Neural cell (in vitro differentiated cells): ENCODE measurements at regions not wholly inside any gene's neighbourhood (a gene's known extent, or its start where the extent isn't known, plus 50 kb on each side); places are given as distances from the start of the nearest gene placed in this dataset.

Source experiments
- H2AFZ ChIP-seq: fragments of 200-600, 300-800 bp; sonication (generic), shearing (Covaris generic); 2 replicates; pipeline ENCODE4 v1.6.0; 2014; ENCODE audit warnings: low read depth, mild to moderate bottlenecking, antibody characterized with exemption, low read length, moderate library complexity
- H3F3A ChIP-seq: fragments of 200-600 bp; shearing (Covaris generic); 2 replicates; pipeline ENCODE4 v1.6.1; 2016; ENCODE audit warnings: mild to moderate bottlenecking, moderate library complexity, mixed read lengths, antibody characterized with exemption, low read length; ENCODE audit not compliant: insufficient read depth, poor library complexity, severe bottlenecking
- H3K27ac ChIP-seq: fragments of 200-600, 300-800 bp; sonication (generic), shearing (Covaris generic); 2 replicates; pipeline ENCODE4 v1.5.1; 2014; ENCODE audit warnings: mild to moderate bottlenecking, low read length, moderate library complexity
- H3K27me3 ChIP-seq: fragments of 300-800, 200-600 bp; sonication (generic), shearing (Covaris generic); 2 replicates; pipeline ENCODE4 v1.6.0; 2014; ENCODE audit warnings: mild to moderate bottlenecking, low read depth, low read length, moderate library complexity; ENCODE audit not compliant: insufficient read depth
- H3K36me3 ChIP-seq: fragments of 300-800, 200-600 bp; sonication (generic), shearing (Covaris generic); 2 replicates; pipeline ENCODE4 v1.5.1; 2014; ENCODE audit warnings: mild to moderate bottlenecking, antibody characterized with exemption, low read length, moderate library complexity; ENCODE audit not compliant: insufficient read depth
- H3K4me2 ChIP-seq: fragments of 300-800, 200-600 bp; sonication (generic), shearing (Covaris generic); 2 replicates; pipeline ENCODE4 v1.6.0; 2014; ENCODE audit warnings: mild to moderate bottlenecking, low read length
- H3K4me3 ChIP-seq: fragments of 300-800, 200-600 bp; sonication (generic), shearing (Covaris generic); 2 replicates; pipeline ENCODE4 v1.5.1; 2014; ENCODE audit warnings: mild to moderate bottlenecking, low read length, moderate library complexity
- H3K79me2 ChIP-seq: fragments of 200-600 bp; shearing (Covaris generic); replicated peaks from 2 replicates; pipeline ENCODE4 v1.6.0; 2014; ENCODE audit warnings: mild to moderate bottlenecking, low read length, moderate library complexity; ENCODE audit not compliant: insufficient read depth
- H3K9ac ChIP-seq: fragments of 300-800, 200-600 bp; sonication (generic), shearing (Covaris generic); 2 replicates; pipeline ENCODE4 v1.6.1; 2016; ENCODE audit warnings: mild to moderate bottlenecking, low read length, mixed read lengths
- H3K9me2 ChIP-seq: fragments of 200-600 bp; shearing (Covaris generic); 2 replicates; pipeline ENCODE4 v1.6.1; 2016; ENCODE audit warnings: mild to moderate bottlenecking, low read length, mixed read lengths; ENCODE audit not compliant: insufficient read depth
- H3K9me3 ChIP-seq: fragments of 200-600, 300-800 bp; sonication (generic), shearing (Covaris generic); 2 replicates; pipeline ENCODE4 v1.6.1; 2016; ENCODE audit warnings: mild to moderate bottlenecking, mixed run types, low read length, moderate library complexity, mixed read lengths
- H4K20me1 ChIP-seq: fragments of 200-600 bp; shearing (Covaris generic); 2 replicates; pipeline ENCODE4 v1.6.1; 2016; ENCODE audit warnings: mild to moderate bottlenecking, mixed run types; ENCODE audit not compliant: insufficient read depth
- EP300 ChIP-seq: fragments of 450-650 bp; conservative IDR thresholded peaks from 2 replicates; pipeline ENCODE4 v1.6.1; 2014; ENCODE audit warnings: antibody characterized with exemption, mild to moderate bottlenecking, moderate library complexity; ENCODE audit not compliant: poor library complexity, severe bottlenecking
- EZH2 ChIP-seq: fragments of 200-600, 300-800 bp; shearing (Covaris generic), sonication (generic); IDR thresholded peaks from 2 replicates; pipeline ENCODE4 v1.6.1; 2014; ENCODE audit warnings: antibody characterized with exemption, low read length, borderline replicate concordance, mild to moderate bottlenecking; ENCODE audit not compliant: insufficient read depth, poor library complexity, severe bottlenecking
- MXI1 ChIP-seq: fragments of 450-650 bp; conservative IDR thresholded peaks from 2 replicates; pipeline ENCODE4 v1.6.1; 2014; ENCODE audit warnings: antibody characterized with exemption, mild to moderate bottlenecking; ENCODE audit not compliant: poor library complexity, severe bottlenecking
- POLR2AphosphoS5 ChIP-seq: IDR thresholded peaks from 2 replicates; pipeline ENCODE4 v1.6.1; 2012
- RAD21 ChIP-seq: fragments of 450-650 bp; conservative IDR thresholded peaks from 2 replicates; pipeline ENCODE4 v1.6.1; 2014; ENCODE audit warnings: antibody characterized with exemption, mild to moderate bottlenecking, moderate library complexity
- SMC3 ChIP-seq: fragments of 450-650 bp; conservative IDR thresholded peaks from 2 replicates; pipeline ENCODE4 v1.6.1; 2014; ENCODE audit warnings: antibody characterized with exemption, mild to moderate bottlenecking, moderate library complexity; ENCODE audit not compliant: poor library complexity
- TAF1 ChIP-seq: IDR thresholded peaks from 2 replicates; pipeline ENCODE4 v1.6.1; 2012; ENCODE audit warnings: low read depth
- TF ChIP-seq, protein P1 (sequence below): fragments of 450-650 bp; IDR thresholded peaks from 2 replicates; pipeline ENCODE4 v1.5.1; 2014; ENCODE audit warnings: antibody characterized with exemption, mild to moderate bottlenecking, moderate library complexity; ENCODE audit not compliant: poor library complexity, severe bottlenecking
- TF ChIP-seq, protein P2 (sequence below): IDR thresholded peaks from 2 replicates; pipeline ENCODE4 v1.6.1; 2012; ENCODE audit warnings: borderline replicate concordance

DNA sequence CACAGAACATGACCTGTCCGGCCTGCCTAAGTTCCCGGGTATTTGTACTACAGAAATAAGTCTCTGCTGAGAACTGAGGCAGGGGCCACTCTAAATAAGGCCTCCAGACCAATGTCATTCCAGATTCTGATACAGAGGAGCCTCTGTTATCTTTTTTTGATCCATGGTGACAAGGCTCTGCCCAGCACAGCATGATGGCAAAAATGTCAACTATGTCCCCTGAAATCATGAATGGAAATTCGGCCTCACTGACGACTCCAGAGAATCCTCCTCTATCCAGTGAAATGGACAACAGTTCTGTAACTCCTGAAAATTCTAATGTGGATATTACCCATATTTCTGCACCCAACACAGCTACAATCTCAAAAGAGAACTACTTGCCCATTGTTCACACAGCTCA, 335.0 kb downstream of the DNAH5 start:
- H3K9me3 ChIP-seq, result no peaks in the 10 kb centered on the region
- H3K79me2 ChIP-seq, result no peaks in the 10 kb centered on the region
- H3K9me2 ChIP-seq, result no peaks in the 10 kb centered on the region
- no peak overlapping the region for H3K4me3 ChIP-seq
- no peak overlapping the region for H3K4me2 ChIP-seq
- no peaks in the 10 kb centered on the region for H4K20me1 ChIP-seq
- H3K36me3 ChIP-seq, result no peaks in the 10 kb centered on the region
- H3K27me3 ChIP-seq, result no peaks in the 10 kb centered on the region
- no peak for TF ChIP-seq POLR2AphosphoS5
- TF ChIP-seq, protein P1, sequence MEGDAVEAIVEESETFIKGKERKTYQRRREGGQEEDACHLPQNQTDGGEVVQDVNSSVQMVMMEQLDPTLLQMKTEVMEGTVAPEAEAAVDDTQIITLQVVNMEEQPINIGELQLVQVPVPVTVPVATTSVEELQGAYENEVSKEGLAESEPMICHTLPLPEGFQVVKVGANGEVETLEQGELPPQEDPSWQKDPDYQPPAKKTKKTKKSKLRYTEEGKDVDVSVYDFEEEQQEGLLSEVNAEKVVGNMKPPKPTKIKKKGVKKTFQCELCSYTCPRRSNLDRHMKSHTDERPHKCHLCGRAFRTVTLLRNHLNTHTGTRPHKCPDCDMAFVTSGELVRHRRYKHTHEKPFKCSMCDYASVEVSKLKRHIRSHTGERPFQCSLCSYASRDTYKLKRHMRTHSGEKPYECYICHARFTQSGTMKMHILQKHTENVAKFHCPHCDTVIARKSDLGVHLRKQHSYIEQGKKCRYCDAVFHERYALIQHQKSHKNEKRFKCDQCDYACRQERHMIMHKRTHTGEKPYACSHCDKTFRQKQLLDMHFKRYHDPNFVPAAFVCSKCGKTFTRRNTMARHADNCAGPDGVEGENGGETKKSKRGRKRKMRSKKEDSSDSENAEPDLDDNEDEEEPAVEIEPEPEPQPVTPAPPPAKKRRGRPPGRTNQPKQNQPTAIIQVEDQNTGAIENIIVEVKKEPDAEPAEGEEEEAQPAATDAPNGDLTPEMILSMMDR, result no peak
- no peak for TF ChIP-seq MXI1
- TF ChIP-seq EP300, result no peak
- no peak for TF ChIP-seq EZH2
- TF ChIP-seq, protein P2, sequence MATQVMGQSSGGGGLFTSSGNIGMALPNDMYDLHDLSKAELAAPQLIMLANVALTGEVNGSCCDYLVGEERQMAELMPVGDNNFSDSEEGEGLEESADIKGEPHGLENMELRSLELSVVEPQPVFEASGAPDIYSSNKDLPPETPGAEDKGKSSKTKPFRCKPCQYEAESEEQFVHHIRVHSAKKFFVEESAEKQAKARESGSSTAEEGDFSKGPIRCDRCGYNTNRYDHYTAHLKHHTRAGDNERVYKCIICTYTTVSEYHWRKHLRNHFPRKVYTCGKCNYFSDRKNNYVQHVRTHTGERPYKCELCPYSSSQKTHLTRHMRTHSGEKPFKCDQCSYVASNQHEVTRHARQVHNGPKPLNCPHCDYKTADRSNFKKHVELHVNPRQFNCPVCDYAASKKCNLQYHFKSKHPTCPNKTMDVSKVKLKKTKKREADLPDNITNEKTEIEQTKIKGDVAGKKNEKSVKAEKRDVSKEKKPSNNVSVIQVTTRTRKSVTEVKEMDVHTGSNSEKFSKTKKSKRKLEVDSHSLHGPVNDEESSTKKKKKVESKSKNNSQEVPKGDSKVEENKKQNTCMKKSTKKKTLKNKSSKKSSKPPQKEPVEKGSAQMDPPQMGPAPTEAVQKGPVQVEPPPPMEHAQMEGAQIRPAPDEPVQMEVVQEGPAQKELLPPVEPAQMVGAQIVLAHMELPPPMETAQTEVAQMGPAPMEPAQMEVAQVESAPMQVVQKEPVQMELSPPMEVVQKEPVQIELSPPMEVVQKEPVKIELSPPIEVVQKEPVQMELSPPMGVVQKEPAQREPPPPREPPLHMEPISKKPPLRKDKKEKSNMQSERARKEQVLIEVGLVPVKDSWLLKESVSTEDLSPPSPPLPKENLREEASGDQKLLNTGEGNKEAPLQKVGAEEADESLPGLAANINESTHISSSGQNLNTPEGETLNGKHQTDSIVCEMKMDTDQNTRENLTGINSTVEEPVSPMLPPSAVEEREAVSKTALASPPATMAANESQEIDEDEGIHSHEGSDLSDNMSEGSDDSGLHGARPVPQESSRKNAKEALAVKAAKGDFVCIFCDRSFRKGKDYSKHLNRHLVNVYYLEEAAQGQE, result no peak
- no peak for TF ChIP-seq RAD21
- TF ChIP-seq SMC3, result no peak
- TF ChIP-seq TAF1, result no peak
- H3K27ac ChIP-seq, result no peak overlapping the region
- H3F3A ChIP-seq, result no peaks in the 10 kb centered on the region
- H2AFZ ChIP-seq, result no peak overlapping the region
- H3K9ac ChIP-seq, result no peak overlapping the region

DNA sequence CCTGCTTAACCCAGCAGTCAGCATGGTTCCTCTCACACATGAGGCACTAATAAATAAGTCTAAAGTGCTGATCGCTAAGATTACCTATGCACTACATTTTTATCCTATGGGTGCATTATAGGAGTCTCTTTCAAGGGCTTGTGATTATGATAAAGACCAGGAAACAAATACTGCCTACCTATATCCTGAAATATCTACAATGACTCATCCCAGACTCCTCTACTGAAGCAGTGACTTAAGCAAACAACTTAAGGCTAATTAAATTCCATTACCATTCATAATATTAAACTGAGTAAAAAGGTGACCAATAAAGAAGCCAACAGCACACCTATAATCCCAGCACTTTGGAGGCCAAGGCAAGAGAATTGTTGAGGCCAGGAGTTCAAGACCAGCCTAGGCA, 338.4 kb downstream of the DNAH5 start:
- Histone ChIP-seq H3K79me2 (no peaks in the 10 kb centered on the region), H4K20me1 (no peaks in the 10 kb centered on the region), H3K27me3 (no peaks in the 10 kb centered on the region), H3K36me3 (no peaks in the 10 kb centered on the region), H3K9me3 (no peaks in the 10 kb centered on the region), H3F3A (no peaks in the 10 kb centered on the region), H3K4me2 (no peak overlapping the region), H3K4me3 (no peak overlapping the region), H3K9ac (no peak overlapping the region), H3K27ac (no peak overlapping the region), H2AFZ (no peak overlapping the region), H3K9me2 (no peaks in the 10 kb centered on the region)
- TF ChIP-seq MXI1 (no peak), TAF1 (no peak), EZH2 (no peak), POLR2AphosphoS5 (no peak), RAD21 (no peak), EP300 (no peak), SMC3 (no peak)
- TF ChIP-seq, protein P1, result no peak
- TF ChIP-seq, protein P2, result no peak
